AG10803 (cell line): ENCODE measurements at regions not wholly inside any gene's neighbourhood (a gene's known extent, or its start where the extent isn't known, plus 50 kb on each side); places are given as distances from the start of the nearest gene placed in this dataset.

Experiments
- DNase-seq: peaks from one replicate; pipeline ENCODE4 v3.0.0; 2010; ENCODE audit warnings: low read depth
- H3K4me3 ChIP-seq: 2 replicates; pipeline ENCODE4 v1.5.1; 2011; ENCODE audit warnings: mild to moderate bottlenecking, low read length, control low read depth
- CTCF ChIP-seq: conservative IDR thresholded peaks from 2 replicates; pipeline ENCODE4 v1.5.1; 2011; ENCODE audit warnings: mild to moderate bottlenecking, low read length, control low read depth, inconsistent platforms

- peak; percentile 58 for DNase-seq
- no peak for TF ChIP-seq CTCF
- no peak overlapping the region for H3K4me3 ChIP-seq
These were observed 174.8 kb upstream of the AGR3 start for GRCh38 chr7:17056491-17057142.

- no peak for TF ChIP-seq CTCF
- no peak overlapping the region for H3K4me3 ChIP-seq
- DNase-seq: no peak
These were observed 175.3 kb upstream of the AGR3 start for GRCh38 chr7:17057143-17057509.

GRCh38 chr7:17058568-17058967 is 176.8 kb upstream of the AGR3 start:
- peak; percentile 18 for DNase-seq
- H3K4me3 ChIP-seq: no peak overlapping the region
- no peak for TF ChIP-seq CTCF

GRCh38 chr7:17060051-17060450 is 178.3 kb upstream of the AGR3 start:
- no peak overlapping the region for H3K4me3 ChIP-seq
- DNase-seq: no peak
- no peak for TF ChIP-seq CTCF

- no peak overlapping the region for H3K4me3 ChIP-seq
- no peak for TF ChIP-seq CTCF
- DNase-seq: no peak
These were observed 179.7 kb upstream of the AGR3 start for GRCh38 chr7:17061443-17061842.

GRCh38 chr7:17062151-17063044 is 180.6 kb upstream of the AGR3 start:
- H3K4me3 ChIP-seq: no peak overlapping the region

More at GRCh38 chr7:17062151-17063044, 180.6 kb upstream of the AGR3 start:
- DNase-seq: no peak
- TF ChIP-seq CTCF: no peak
